Prostate gland (tissue), 2 donors: ENCODE measurements at regions not wholly inside any gene's neighbourhood (a gene's known extent, or its start where the extent isn't known, plus 50 kb on each side); places are given as distances from the start of the nearest gene placed in this dataset.
"Not testable (repeated sequence)": the region's sequence is repeated elsewhere in the genome, so short reads cannot be mapped to it uniquely, and the experiment has no call there.

Experiments used
- CTCF ChIP-seq, 4 experiments: fragments of 200-600 bp in 2 of 4; fragments of 450-650 bp in 2 of 4; sonication (generic) in 2 of 4; IDR thresholded peaks; 1 replicate in 3 of 4; 2 replicates in 1 of 4; pipeline ENCODE4 v1.5.1; 2016 to 2019; ENCODE audit warnings: antibody characterized with exemption in 4 of 4, mild to moderate bottlenecking in 2 of 4, moderate library complexity in 2 of 4
- POLR2A ChIP-seq: fragments of 450-650 bp; IDR thresholded peaks from one replicate; pipeline ENCODE4 v1.6.1; 2016; ENCODE audit warnings: antibody characterized with exemption, mild to moderate bottlenecking
- POLR2AphosphoS5 ChIP-seq: sonication (generic); formaldehyde crosslinking; IDR thresholded peaks from one replicate; pipeline ENCODE4 v1.6.1; 2017; ENCODE audit warnings: antibody characterized with exemption

- TF ChIP-seq CTCF (IDR thresholded peaks at IDR 0.05); POLR2A; POLR2AphosphoS5: not testable (repeated sequence)
These were observed 92.4 kb downstream of the ACAA2 start for GRCh38 chr18:49720944-49721343.
